ENCODE measurements at regions not wholly inside any gene's neighbourhood (a gene's known extent, or its start where the extent isn't known, plus 50 kb on each side); places are given as distances from the start of the nearest gene placed in this dataset.

- H3K27me3 ChIP-seq (ENCODE audit: control insufficient read depth in 1 of 2, insufficient read depth in 2 of 2, low read length in 1 of 2), result no peaks in the 10 kb centered on the region
- WGBS, 2 donors, result 59 to 68% methylated on average over 5 of the region's 5 CpGs
- H3K27ac ChIP-seq (ENCODE audit: low read depth in 1 of 2, low read length in 2 of 2), result no peak overlapping the region
- H3K9me3 ChIP-seq (ENCODE audit: control insufficient read depth, low read length), result peaks cover 2% of the 10 kb centered on the region
- no peak for ATAC-seq (ENCODE audit: low FRiP score)
- H3K36me3 ChIP-seq (ENCODE audit: control insufficient read depth in 1 of 2, insufficient read depth in 2 of 2, low read length in 1 of 2), result no peaks in the 10 kb centered on the region
- DNase-seq, result no peak
- no peaks in the 10 kb centered on the region for H3K4me1 ChIP-seq (ENCODE audit: control insufficient read depth in 1 of 2, insufficient read depth in 2 of 2, low read length in 2 of 2)
- intact Hi-C loops (cut with DNase I), result no loop called here
- H3K4me3 ChIP-seq (ENCODE audit: low read length in 2 of 2), result no peak overlapping the region
Measured at GRCh38 chr20:40491009-40491590, 197.9 kb downstream of the MAFB start.

- intact Hi-C loops (cut with DNase I), result no loop called here
- DNase-seq (no peak), ATAC-seq (ENCODE audit: low FRiP score) (no peak)
- H3K27me3 ChIP-seq (ENCODE audit: control insufficient read depth in 1 of 2, insufficient read depth in 2 of 2, low read length in 1 of 2), result no peaks in the 10 kb centered on the region
- H3K27ac ChIP-seq (ENCODE audit: low read depth in 1 of 2, low read length in 2 of 2), result no peak overlapping the region
- no peak overlapping the region for H3K4me3 ChIP-seq (ENCODE audit: low read length in 2 of 2)
- H3K9me3 ChIP-seq (ENCODE audit: control insufficient read depth, low read length), result peaks cover 4% of the 10 kb centered on the region
- 43 to 48% methylated on average over 2 of the region's 2 CpGs for WGBS, 2 donors
- H3K36me3 ChIP-seq (ENCODE audit: control insufficient read depth in 1 of 2, insufficient read depth in 2 of 2, low read length in 1 of 2), result no peaks in the 10 kb centered on the region
- no peaks in the 10 kb centered on the region for H3K4me1 ChIP-seq (ENCODE audit: control insufficient read depth in 1 of 2, insufficient read depth in 2 of 2, low read length in 2 of 2)
Measured at GRCh38 chr20:40489886-40490285, 199.2 kb downstream of the MAFB start.

- ATAC-seq (ENCODE audit: low FRiP score) (no peak), DNase-seq (no peak)
- Histone ChIP-seq H3K4me3 (ENCODE audit: low read length in 2 of 2) (no peak overlapping the region), H3K9me3 (ENCODE audit: control insufficient read depth, low read length) (peaks cover 4% of the 10 kb centered on the region), H3K27ac (ENCODE audit: low read depth in 1 of 2, low read length in 2 of 2) (no peak overlapping the region), H3K4me1 (ENCODE audit: control insufficient read depth in 1 of 2, insufficient read depth in 2 of 2, low read length in 2 of 2) (no peaks in the 10 kb centered on the region), H3K36me3 (ENCODE audit: control insufficient read depth in 1 of 2, insufficient read depth in 2 of 2, low read length in 1 of 2) (no peaks in the 10 kb centered on the region), H3K27me3 (ENCODE audit: control insufficient read depth in 1 of 2, insufficient read depth in 2 of 2, low read length in 1 of 2) (no peaks in the 10 kb centered on the region)
- intact Hi-C loops (cut with DNase I), result no loop called here
- WGBS, 2 donors, result 82 to 88% methylated on average over 3 of the region's 3 CpGs
Measured at GRCh38 chr20:40488401-40488800, 200.6 kb downstream of the MAFB start.

GRCh38 chr20:40486297-40486696 is 202.7 kb downstream of the MAFB start:
- Histone ChIP-seq H3K27ac (ENCODE audit: low read depth in 1 of 2, low read length in 2 of 2) (no peak overlapping the region), H3K9me3 (ENCODE audit: control insufficient read depth, low read length) (peaks cover 4% of the 10 kb centered on the region), H3K4me1 (ENCODE audit: control insufficient read depth in 1 of 2, insufficient read depth in 2 of 2, low read length in 2 of 2) (no peaks in the 10 kb centered on the region), H3K36me3 (ENCODE audit: control insufficient read depth in 1 of 2, insufficient read depth in 2 of 2, low read length in 1 of 2) (no peaks in the 10 kb centered on the region), H3K27me3 (ENCODE audit: control insufficient read depth in 1 of 2, insufficient read depth in 2 of 2, low read length in 1 of 2) (no peaks in the 10 kb centered on the region), H3K4me3 (ENCODE audit: low read length in 2 of 2) (no peak overlapping the region)
- intact Hi-C loops (cut with DNase I), result no loop called here
- no peak for DNase-seq
- 85 to 86% methylated on average over 3 of the region's 3 CpGs for WGBS, 2 donors
- ATAC-seq (ENCODE audit: low FRiP score), result no peak

GRCh38 chr20:40481743-40482458 is 207.1 kb downstream of the MAFB start:
- DNase-seq (no peak), ATAC-seq (ENCODE audit: low FRiP score) (no peak)
- H3K36me3 ChIP-seq (ENCODE audit: control insufficient read depth in 1 of 2, insufficient read depth in 2 of 2, low read length in 1 of 2), result no peaks in the 10 kb centered on the region
- intact Hi-C loops (cut with DNase I), result no loop called here
- H3K4me3 ChIP-seq (ENCODE audit: low read length in 2 of 2), result no peak overlapping the region
- peaks cover 1% of the 10 kb centered on the region for H3K9me3 ChIP-seq (ENCODE audit: control insufficient read depth, low read length)
- H3K27ac ChIP-seq (ENCODE audit: low read depth in 1 of 2, low read length in 2 of 2), result no peak overlapping the region
- H3K27me3 ChIP-seq (ENCODE audit: control insufficient read depth in 1 of 2, insufficient read depth in 2 of 2, low read length in 1 of 2), result no peaks in the 10 kb centered on the region
- 92 to 93% methylated on average over 7 of the region's 7 CpGs for WGBS, 2 donors
- H3K4me1 ChIP-seq (ENCODE audit: control insufficient read depth in 1 of 2, insufficient read depth in 2 of 2, low read length in 2 of 2), result no peaks in the 10 kb centered on the region

- intact Hi-C loops (cut with DNase I), result no loop called here
- DNase-seq (no peak), ATAC-seq (ENCODE audit: low FRiP score) (no peak)
Measured at GRCh38 chr20:40481337-40481736, 207.7 kb downstream of the MAFB start.

GRCh38 chr20:40477805-40478204 is 211.2 kb downstream of the MAFB start:
- H3K27ac ChIP-seq (ENCODE audit: low read depth in 1 of 2, low read length in 2 of 2), result no peak overlapping the region
- WGBS, 2 donors, result 69 to 72% methylated on average over 3 of the region's 3 CpGs

More at GRCh38 chr20:40481337-40481736, 207.7 kb downstream of the MAFB start:
- H3K4me3 ChIP-seq (ENCODE audit: low read length in 2 of 2), result no peak overlapping the region
- H3K27me3 ChIP-seq (ENCODE audit: control insufficient read depth in 1 of 2, insufficient read depth in 2 of 2, low read length in 1 of 2), result no peaks in the 10 kb centered on the region
- no peak overlapping the region for H3K27ac ChIP-seq (ENCODE audit: low read depth in 1 of 2, low read length in 2 of 2)
- peaks cover 1% of the 10 kb centered on the region for H3K9me3 ChIP-seq (ENCODE audit: control insufficient read depth, low read length)
- no peaks in the 10 kb centered on the region for H3K4me1 ChIP-seq (ENCODE audit: control insufficient read depth in 1 of 2, insufficient read depth in 2 of 2, low read length in 2 of 2)
- H3K36me3 ChIP-seq (ENCODE audit: control insufficient read depth in 1 of 2, insufficient read depth in 2 of 2, low read length in 1 of 2), result no peaks in the 10 kb centered on the region

GRCh38 chr20:40476461-40476860 is 212.6 kb downstream of the MAFB start:
- H3K4me3 ChIP-seq (ENCODE audit: low read length in 2 of 2), result no peak overlapping the region
- no peaks in the 10 kb centered on the region for H3K9me3 ChIP-seq (ENCODE audit: control insufficient read depth, low read length)
- DNase-seq (no peak), ATAC-seq (ENCODE audit: low FRiP score) (no peak)
- H3K27ac ChIP-seq (ENCODE audit: low read depth in 1 of 2, low read length in 2 of 2), result no peak overlapping the region
- intact Hi-C loops (cut with DNase I), result no loop called here
- H3K27me3 ChIP-seq (ENCODE audit: control insufficient read depth in 1 of 2, insufficient read depth in 2 of 2, low read length in 1 of 2), result no peaks in the 10 kb centered on the region
- H3K36me3 ChIP-seq (ENCODE audit: control insufficient read depth in 1 of 2, insufficient read depth in 2 of 2, low read length in 1 of 2), result no peaks in the 10 kb centered on the region
- 72 to 81% methylated on average over 3 of the region's 3 CpGs for WGBS, 2 donors
- H3K4me1 ChIP-seq (ENCODE audit: control insufficient read depth in 1 of 2, insufficient read depth in 2 of 2, low read length in 2 of 2), result no peaks in the 10 kb centered on the region

More at GRCh38 chr20:40477805-40478204, 211.2 kb downstream of the MAFB start:
- intact Hi-C loops (cut with DNase I), result no loop called here
- H3K4me1 ChIP-seq (ENCODE audit: control insufficient read depth in 1 of 2, insufficient read depth in 2 of 2, low read length in 2 of 2), result no peaks in the 10 kb centered on the region
- H3K9me3 ChIP-seq (ENCODE audit: control insufficient read depth, low read length), result no peaks in the 10 kb centered on the region
- H3K4me3 ChIP-seq (ENCODE audit: low read length in 2 of 2), result no peak overlapping the region
- no peaks in the 10 kb centered on the region for H3K27me3 ChIP-seq (ENCODE audit: control insufficient read depth in 1 of 2, insufficient read depth in 2 of 2, low read length in 1 of 2)
- no peak for DNase-seq
- ATAC-seq (ENCODE audit: low FRiP score), result no peak
- H3K36me3 ChIP-seq (ENCODE audit: control insufficient read depth in 1 of 2, insufficient read depth in 2 of 2, low read length in 1 of 2), result no peaks in the 10 kb centered on the region

- Histone ChIP-seq H3K4me1 (ENCODE audit: control insufficient read depth in 1 of 2, insufficient read depth in 2 of 2, low read length in 2 of 2) (no peaks in the 10 kb centered on the region), H3K36me3 (ENCODE audit: control insufficient read depth in 1 of 2, insufficient read depth in 2 of 2, low read length in 1 of 2) (no peaks in the 10 kb centered on the region), H3K9me3 (ENCODE audit: control insufficient read depth, low read length) (no peaks in the 10 kb centered on the region), H3K4me3 (ENCODE audit: low read length in 2 of 2) (no peak overlapping the region), H3K27ac (ENCODE audit: low read depth in 1 of 2, low read length in 2 of 2) (no peak overlapping the region), H3K27me3 (ENCODE audit: control insufficient read depth in 1 of 2, insufficient read depth in 2 of 2, low read length in 1 of 2) (no peaks in the 10 kb centered on the region)
- no peak for ATAC-seq (ENCODE audit: low FRiP score)
- WGBS, 2 donors, result 85 to 86% methylated on average over 1 of the region's 1 CpG
- no peak for DNase-seq
- intact Hi-C loops (cut with DNase I), result no loop called here
Measured at GRCh38 chr20:40472905-40473304, 216.1 kb downstream of the MAFB start.
